HepG2 (cell line): ENCODE measurements at regions not wholly inside any gene's neighbourhood (a gene's known extent, or its start where the extent isn't known, plus 50 kb on each side); places are given as distances from the start of the nearest gene placed in this dataset.

Experiments used
- ELF3 ChIP-seq: IDR thresholded peaks from 2 replicates; pipeline ENCODE4 v1.6.1; 2016; ENCODE audit warnings: missing genetic modification reagents, missing compliant biosample characterization
- FOSL1 ChIP-seq: sonication (generic); formaldehyde crosslinking; IDR thresholded peaks from 2 replicates; pipeline ENCODE4 v1.9.0; 2021; ENCODE audit warnings: missing genetic modification reagents, borderline replicate concordance
- HMG20B ChIP-seq: conservative IDR thresholded peaks from 2 replicates; pipeline ENCODE4 v1.6.1; 2016; ENCODE audit warnings: missing genetic modification reagents, missing compliant biosample characterization
- HNF4G ChIP-seq, 2 experiments: sonication (generic) in 1 of 2; formaldehyde crosslinking in 1 of 2; IDR thresholded peaks; 2 replicates each; pipeline versions ENCODE4 v1.4.0 to v1.6.1; 2011 to 2020; ENCODE audit warnings: borderline replicate concordance in 2 of 2, low read depth in 2 of 2, mild to moderate bottlenecking in 2 of 2, low read length in 1 of 2, missing genetic modification reagents in 1 of 2, moderate library complexity in 1 of 2
- HOXA5 ChIP-seq: sonication (generic); formaldehyde crosslinking; IDR thresholded peaks from 2 replicates; pipeline ENCODE4 v1.4.0; 2020; ENCODE audit warnings: missing genetic modification reagents
- MED13 ChIP-seq: sonication (generic); formaldehyde crosslinking; IDR thresholded peaks from 2 replicates; pipeline ENCODE4 v1.5.0; 2020; ENCODE audit warnings: missing genetic modification reagents
- NKX3-1 ChIP-seq: sonication (generic); formaldehyde crosslinking; IDR thresholded peaks from 2 replicates; pipeline ENCODE4 v1.5.0; 2020; ENCODE audit warnings: missing genetic modification reagents
- REXO4 ChIP-seq: sonication (generic); formaldehyde crosslinking; IDR thresholded peaks from 2 replicates; pipeline ENCODE4 v1.8.0; 2022; ENCODE audit warnings: missing genetic modification reagents, mild to moderate bottlenecking, borderline replicate concordance
- SALL2 ChIP-seq: sonication (generic); formaldehyde crosslinking; IDR thresholded peaks from 2 replicates; pipeline ENCODE4 v1.8.1; 2023; ENCODE audit warnings: mild to moderate bottlenecking, missing genetic modification reagents, inconsistent platforms
- SKIL ChIP-seq: sonication (generic); formaldehyde crosslinking; IDR thresholded peaks from 2 replicates; pipeline ENCODE4 v1.8.0; 2022; ENCODE audit warnings: missing genetic modification reagents, mild to moderate bottlenecking, moderate library complexity, borderline replicate concordance
- TBL1XR1 ChIP-seq: fragments of 150-350 bp; IDR thresholded peaks from 2 replicates; pipeline ENCODE4 v1.6.1; 2014; ENCODE audit warnings: borderline replicate concordance, low read length; ENCODE audit not compliant: partially characterized antibody
- TBX2 ChIP-seq: sonication (generic); formaldehyde crosslinking; IDR thresholded peaks from 2 replicates; pipeline ENCODE4 v1.5.0; 2020; ENCODE audit warnings: missing genetic modification reagents, mild to moderate bottlenecking, borderline replicate concordance
- THAP9 ChIP-seq: sonication (generic); formaldehyde crosslinking; IDR thresholded peaks from 2 replicates; pipeline ENCODE4; 2020; ENCODE audit warnings: missing genetic modification reagents, mild to moderate bottlenecking, borderline replicate concordance
- THRA ChIP-seq: sonication (generic); formaldehyde crosslinking; IDR thresholded peaks from 2 replicates; pipeline ENCODE4 v1.4.0; 2020; ENCODE audit warnings: missing genetic modification reagents, borderline replicate concordance
- ZFP82 ChIP-seq: sonication (generic); formaldehyde crosslinking; IDR thresholded peaks from 2 replicates; pipeline ENCODE4 v1.5.1; 2020; ENCODE audit warnings: mild to moderate bottlenecking, missing genetic modification reagents, borderline replicate concordance
- ZKSCAN8 ChIP-seq: IDR thresholded peaks from 2 replicates; pipeline ENCODE4 v1.6.1; 2016; ENCODE audit warnings: borderline replicate concordance, missing genetic modification reagents, missing compliant biosample characterization
- ZNF230 ChIP-seq: sonication (generic); formaldehyde crosslinking; IDR thresholded peaks from 2 replicates; pipeline ENCODE4 v1.4.0; 2020; ENCODE audit warnings: mild to moderate bottlenecking, missing genetic modification reagents
- ZNF414 ChIP-seq: sonication (generic); formaldehyde crosslinking; IDR thresholded peaks from 2 replicates; pipeline ENCODE4 v1.5.0; 2020; ENCODE audit warnings: missing genetic modification reagents
- ZNF550 ChIP-seq: sonication (generic); formaldehyde crosslinking; IDR thresholded peaks from 2 replicates; pipeline ENCODE4 v1.4.0; 2020; ENCODE audit warnings: mild to moderate bottlenecking, missing genetic modification reagents, borderline replicate concordance
- ZNF569 ChIP-seq: sonication (generic); formaldehyde crosslinking; IDR thresholded peaks from 2 replicates; pipeline ENCODE4 v1.5.0; 2020; ENCODE audit warnings: mild to moderate bottlenecking, missing genetic modification reagents, moderate library complexity, borderline replicate concordance
- ZNF7 ChIP-seq: IDR thresholded peaks from 2 replicates; pipeline ENCODE4 v1.6.1; 2016; ENCODE audit warnings: missing biosample characterization, missing genetic modification reagents
- ZNF772 ChIP-seq: sonication (generic); formaldehyde crosslinking; IDR thresholded peaks from 2 replicates; pipeline ENCODE4 v1.5.0; 2020; ENCODE audit warnings: mild to moderate bottlenecking, missing genetic modification reagents
- ZNF891 ChIP-seq: sonication (generic); formaldehyde crosslinking; IDR thresholded peaks from 2 replicates; pipeline ENCODE4 v1.5.0; 2020; ENCODE audit warnings: mild to moderate bottlenecking, missing genetic modification reagents

GRCh38 chr10:3889961-3890522 lies 105.0 kb upstream of the KLF6 start (continued):
- TF ChIP-seq THAP9 (CRISPR knock-in tag), result no peak
- TF ChIP-seq NKX3-1 (CRISPR knock-in tag), result no peak
- peak; percentile 88; the same call in 1 of the 2 replicates for TF ChIP-seq THRA (CRISPR knock-in tag)
- peak; percentile 60; the same call in 1 of the 2 replicates for TF ChIP-seq MED13 (CRISPR knock-in tag)
- TF ChIP-seq ELF3, result peak; percentile 90
- TF ChIP-seq ZNF414 (CRISPR knock-in tag), result no peak
- TF ChIP-seq ZFP82 (CRISPR knock-in tag), result no peak; the same call in 1 of the 2 replicates
- peak; percentile 91 for TF ChIP-seq FOSL1 (CRISPR knock-in tag)
- no peak for TF ChIP-seq ZNF569 (CRISPR knock-in tag)
- peak; percentile 72 for TF ChIP-seq TBL1XR1
- peak; percentile 76; the same call in 1 of the 2 replicates for TF ChIP-seq SKIL (CRISPR knock-in tag)
- no peak for TF ChIP-seq ZNF550 (CRISPR knock-in tag)
- no peak for TF ChIP-seq ZNF891
- TF ChIP-seq ZNF772 (CRISPR knock-in tag), result no peak
- peak; percentile 86 for TF ChIP-seq TBX2 (CRISPR knock-in tag)
- TF ChIP-seq REXO4 (CRISPR knock-in tag), result no peak
- no peak for TF ChIP-seq ZNF230 (CRISPR knock-in tag)
- peak; percentile 72; the same call in 1 of the 2 replicates for TF ChIP-seq SALL2 (CRISPR knock-in tag)
- 0 out of 2 replicates have a peak, but pooled peaks have one; percentile 45 for TF ChIP-seq HOXA5 (CRISPR knock-in tag)
- peak; percentile 74 for TF ChIP-seq HMG20B (CRISPR knock-in tag)
- peak; percentile 53; the same call in 1 of the 2 replicates for TF ChIP-seq HNF4G (IDR thresholded peaks at IDR 0.05; ENCODE audit: borderline replicate concordance, low read depth, low read length)
- TF ChIP-seq HNF4G (CRISPR knock-in tag; IDR thresholded peaks at IDR 0.05; ENCODE audit: borderline replicate concordance, low read depth), result peak; percentile 45; the same call in 1 of the 2 replicates
- no peak for TF ChIP-seq ZNF7 (CRISPR knock-in tag)
- TF ChIP-seq ZKSCAN8 (CRISPR knock-in tag), result peak; percentile 89; the same call in 1 of the 2 replicates
